ENCODE measurements at regions not wholly inside any gene's neighbourhood (a gene's known extent, or its start where the extent isn't known, plus 50 kb on each side); places are given as distances from the start of the nearest gene placed in this dataset.

DNA sequence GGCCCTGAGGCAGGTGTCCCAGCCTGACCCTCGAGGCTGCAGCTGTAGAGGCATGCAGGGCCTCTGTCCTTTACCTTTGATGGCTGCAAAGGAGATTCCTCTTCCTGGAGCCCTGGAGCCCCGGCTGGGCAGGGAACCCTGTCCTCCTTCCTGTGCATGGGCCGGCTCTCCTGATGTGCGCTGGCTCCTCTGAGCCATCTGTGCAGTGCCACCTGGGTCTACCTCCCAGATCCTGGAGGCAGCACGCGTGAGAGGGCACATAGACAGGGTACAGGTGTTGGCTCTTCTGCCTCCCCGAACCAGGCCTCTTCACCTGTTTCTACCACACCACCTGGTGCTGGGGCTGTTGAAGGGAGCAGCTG, 115.1 kb downstream of the BEGAIN start:
- Histone ChIP-seq H3K4me3 (ENCODE audit: low read length in 2 of 2) (no peak overlapping the region), H3K27ac (ENCODE audit: low read depth in 2 of 2, low read length in 2 of 2) (no peak overlapping the region), H3K9ac (ENCODE audit: low read depth in 1 of 2, low read length in 2 of 2) (no peak overlapping the region)

DNA sequence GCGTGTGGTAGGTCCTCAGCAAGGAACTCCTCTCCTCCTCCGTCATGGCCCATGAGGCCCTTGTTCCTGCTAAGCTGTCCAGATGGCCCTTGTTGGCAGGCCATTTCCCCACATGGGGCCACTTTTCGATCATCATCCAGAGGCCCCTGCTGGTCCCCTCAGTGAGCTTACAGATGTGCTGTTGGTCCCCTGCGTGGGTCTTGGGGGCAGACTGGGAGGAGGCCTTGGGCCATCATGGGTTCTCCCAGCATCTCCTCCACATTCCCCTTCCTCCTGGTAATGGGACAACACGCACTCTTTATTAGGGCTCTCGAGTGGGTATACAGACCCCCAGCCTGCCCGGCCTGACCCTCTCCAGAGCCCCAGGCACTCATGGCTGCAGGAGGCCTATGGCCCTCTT, 114.7 kb downstream of the BEGAIN start:
- Histone ChIP-seq H3K9ac (ENCODE audit: low read depth in 1 of 2, low read length in 2 of 2) (no peak overlapping the region), H3K36me3 (ENCODE audit: control insufficient read depth in 2 of 2, insufficient read depth in 2 of 2, low read length in 2 of 2) (peaks cover 0 to 8% of the 10 kb centered on the region in 2 donors), H3K9me3 (ENCODE audit: control insufficient read depth in 2 of 2, low read length in 2 of 2) (no peaks in the 10 kb centered on the region), H3K4me3 (ENCODE audit: low read length in 2 of 2) (no peak overlapping the region), H3K4me1 (ENCODE audit: control insufficient read depth in 2 of 2, insufficient read depth in 2 of 2, low read length in 2 of 2) (peaks cover 0 to 7% of the 10 kb centered on the region in 2 donors), H3K27ac (ENCODE audit: low read depth in 2 of 2, low read length in 2 of 2) (no peak overlapping the region), H3K27me3 (ENCODE audit: control insufficient read depth in 2 of 2, insufficient read depth in 2 of 2, low read length in 2 of 2) (no peaks in the 10 kb centered on the region)

More for the DNA sequence above, 115.1 kb downstream of the BEGAIN start:
- H3K4me1 ChIP-seq (ENCODE audit: control insufficient read depth in 2 of 2, insufficient read depth in 2 of 2, low read length in 2 of 2) = peaks cover 0 to 7% of the 10 kb centered on the region in 2 donors
- H3K9me3 ChIP-seq (ENCODE audit: control insufficient read depth in 2 of 2, low read length in 2 of 2) = no peaks in the 10 kb centered on the region
- H3K27me3 ChIP-seq (ENCODE audit: control insufficient read depth in 2 of 2, insufficient read depth in 2 of 2, low read length in 2 of 2) = no peaks in the 10 kb centered on the region
- H3K36me3 ChIP-seq (ENCODE audit: control insufficient read depth in 2 of 2, insufficient read depth in 2 of 2, low read length in 2 of 2) = peaks cover 0 to 8% of the 10 kb centered on the region in 2 donors

DNA sequence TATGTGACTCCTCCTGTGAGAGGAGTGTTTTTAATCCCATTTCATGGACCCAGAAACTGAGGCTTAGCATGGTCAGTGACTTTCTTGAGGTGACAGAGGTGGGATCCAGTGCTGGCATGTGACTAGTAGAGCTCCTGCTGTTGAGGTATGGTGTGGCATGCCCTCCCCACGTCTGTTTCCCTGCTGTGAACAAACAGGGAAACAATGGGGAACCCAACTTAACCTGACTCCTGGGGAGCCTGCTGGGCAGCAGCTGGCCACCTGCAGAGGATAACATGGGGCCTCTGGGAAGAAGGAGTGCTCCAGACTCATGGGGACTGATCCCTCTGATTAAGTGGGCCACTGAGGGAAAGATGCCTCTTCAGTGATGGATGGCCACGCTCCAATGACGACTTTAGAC, 114.0 kb downstream of the BEGAIN start:
- H3K4me3 ChIP-seq (ENCODE audit: low read length in 2 of 2) = no peak overlapping the region
- no peak overlapping the region for H3K9ac ChIP-seq (ENCODE audit: low read depth in 1 of 2, low read length in 2 of 2)
- peaks cover 0 to 8% of the 10 kb centered on the region in 2 donors for H3K36me3 ChIP-seq (ENCODE audit: control insufficient read depth in 2 of 2, insufficient read depth in 2 of 2, low read length in 2 of 2)
- peaks cover 0 to 7% of the 10 kb centered on the region in 2 donors for H3K4me1 ChIP-seq (ENCODE audit: control insufficient read depth in 2 of 2, insufficient read depth in 2 of 2, low read length in 2 of 2)
- H3K27me3 ChIP-seq (ENCODE audit: control insufficient read depth in 2 of 2, insufficient read depth in 2 of 2, low read length in 2 of 2) = no peaks in the 10 kb centered on the region
- no peaks in the 10 kb centered on the region for H3K9me3 ChIP-seq (ENCODE audit: control insufficient read depth in 2 of 2, low read length in 2 of 2)
- no peak overlapping the region for H3K27ac ChIP-seq (ENCODE audit: low read depth in 2 of 2, low read length in 2 of 2)

DNA sequence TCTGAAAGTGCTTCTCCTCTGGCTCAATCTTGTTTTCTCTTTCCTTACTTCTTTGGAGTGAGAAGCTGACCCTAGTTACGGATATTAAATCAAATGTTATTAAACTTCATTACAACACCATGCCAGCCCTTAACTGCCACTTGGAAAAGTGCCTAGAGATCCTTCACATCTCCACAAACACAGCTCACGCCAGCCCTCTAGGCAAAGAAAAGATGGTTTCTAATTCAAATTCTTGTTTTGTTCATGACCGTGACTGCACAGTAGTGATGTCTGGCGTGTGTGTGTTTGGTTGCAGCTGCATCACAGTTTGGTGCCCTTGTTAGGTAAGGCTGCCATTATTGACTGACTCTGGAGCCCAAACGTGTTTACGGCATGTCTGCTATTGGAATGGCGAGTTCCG, 113.0 kb downstream of the BEGAIN start:
- Histone ChIP-seq H3K27ac (ENCODE audit: low read depth in 2 of 2, low read length in 2 of 2) (no peak overlapping the region), H3K9ac (ENCODE audit: low read depth in 1 of 2, low read length in 2 of 2) (no peak overlapping the region), H3K27me3 (ENCODE audit: control insufficient read depth in 2 of 2, insufficient read depth in 2 of 2, low read length in 2 of 2) (no peaks in the 10 kb centered on the region), H3K36me3 (ENCODE audit: control insufficient read depth in 2 of 2, insufficient read depth in 2 of 2, low read length in 2 of 2) (peaks cover 0 to 8% of the 10 kb centered on the region in 2 donors), H3K9me3 (ENCODE audit: control insufficient read depth in 2 of 2, low read length in 2 of 2) (no peaks in the 10 kb centered on the region), H3K4me1 (ENCODE audit: control insufficient read depth in 2 of 2, insufficient read depth in 2 of 2, low read length in 2 of 2) (peaks cover 0 to 7% of the 10 kb centered on the region in 2 donors), H3K4me3 (ENCODE audit: low read length in 2 of 2) (no peak overlapping the region)

DNA sequence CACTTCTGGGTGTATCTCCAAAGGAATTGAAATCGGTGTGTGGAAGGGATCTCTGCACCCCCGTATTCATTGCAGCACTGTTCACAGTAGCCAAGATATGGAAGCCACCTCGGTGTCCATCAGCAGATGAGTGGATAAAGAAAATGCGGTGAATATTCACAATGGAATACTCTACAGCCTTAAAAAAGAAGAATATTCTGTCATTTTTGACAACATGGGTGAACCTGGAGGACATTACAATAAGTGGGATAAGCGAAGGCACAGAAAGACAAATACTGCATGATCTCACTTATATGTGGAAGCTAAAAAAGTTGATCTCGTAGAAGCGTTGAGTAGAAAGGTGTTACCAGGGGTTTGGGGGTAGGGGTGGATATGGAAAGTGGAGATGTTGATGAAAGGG, 111.9 kb downstream of the BEGAIN start:
- Histone ChIP-seq H3K4me1 (ENCODE audit: control insufficient read depth in 2 of 2, insufficient read depth in 2 of 2, low read length in 2 of 2) (peaks cover 0 to 7% of the 10 kb centered on the region in 2 donors), H3K27me3 (ENCODE audit: control insufficient read depth in 2 of 2, insufficient read depth in 2 of 2, low read length in 2 of 2) (no peaks in the 10 kb centered on the region), H3K36me3 (ENCODE audit: control insufficient read depth in 2 of 2, insufficient read depth in 2 of 2, low read length in 2 of 2) (no peaks in the 10 kb centered on the region), H3K9ac (ENCODE audit: low read depth in 1 of 2, low read length in 2 of 2) (no peak overlapping the region), H3K4me3 (ENCODE audit: low read length in 2 of 2) (no peak overlapping the region), H3K27ac (ENCODE audit: low read depth in 2 of 2, low read length in 2 of 2) (no peak overlapping the region), H3K9me3 (ENCODE audit: control insufficient read depth in 2 of 2, low read length in 2 of 2) (no peaks in the 10 kb centered on the region)

DNA sequence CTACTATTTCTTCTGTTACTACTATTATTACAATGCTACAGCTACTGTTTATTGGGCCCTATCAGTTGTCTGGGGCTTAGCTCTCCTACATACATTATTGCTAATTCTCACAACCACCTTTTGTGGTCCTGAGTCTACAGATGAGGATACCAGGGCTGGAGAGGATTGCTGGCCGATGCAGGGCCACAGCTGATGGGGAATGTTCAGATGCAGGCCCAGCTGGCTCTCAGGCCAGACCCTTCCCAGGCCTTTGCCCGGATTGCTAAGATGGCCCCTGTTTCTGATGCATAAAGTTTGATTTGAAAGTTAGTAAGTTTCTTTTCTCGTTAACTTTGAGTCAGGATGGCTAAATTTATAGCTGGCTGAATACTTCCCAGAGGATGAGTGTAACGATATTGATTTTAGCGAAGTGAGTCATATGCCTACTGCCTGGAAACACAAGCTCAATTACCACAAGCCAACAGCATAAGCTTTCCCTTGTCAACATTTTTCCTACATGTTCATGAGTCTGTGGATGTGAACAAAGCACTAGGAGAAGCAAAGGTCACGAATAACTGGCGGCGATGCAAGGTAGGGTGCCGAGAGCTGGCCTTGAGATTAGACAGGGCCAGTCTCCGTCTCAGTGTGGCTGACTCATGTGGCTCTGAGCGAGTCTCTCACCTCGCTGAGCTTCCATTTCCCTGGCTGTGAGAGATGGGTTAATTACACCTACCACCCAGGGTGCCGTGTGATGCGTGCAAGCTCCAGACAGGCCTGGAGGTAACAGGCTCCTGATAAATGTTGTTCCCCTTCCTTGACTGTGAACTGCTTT, 111.0 kb downstream of the BEGAIN start:
- Histone ChIP-seq H3K27me3 (ENCODE audit: control insufficient read depth in 2 of 2, insufficient read depth in 2 of 2, low read length in 2 of 2) (no peaks in the 10 kb centered on the region), H3K36me3 (ENCODE audit: control insufficient read depth in 2 of 2, insufficient read depth in 2 of 2, low read length in 2 of 2) (no peaks in the 10 kb centered on the region), H3K4me1 (ENCODE audit: control insufficient read depth in 2 of 2, insufficient read depth in 2 of 2, low read length in 2 of 2) (peaks cover 0 to 7% of the 10 kb centered on the region in 2 donors), H3K27ac (ENCODE audit: low read depth in 2 of 2, low read length in 2 of 2) (peak overlapping the region in 1 of 2 donors; percentile 10), H3K9me3 (ENCODE audit: control insufficient read depth in 2 of 2, low read length in 2 of 2) (no peaks in the 10 kb centered on the region), H3K9ac (ENCODE audit: low read depth in 1 of 2, low read length in 2 of 2) (no peak overlapping the region), H3K4me3 (ENCODE audit: low read length in 2 of 2) (no peak overlapping the region)

DNA sequence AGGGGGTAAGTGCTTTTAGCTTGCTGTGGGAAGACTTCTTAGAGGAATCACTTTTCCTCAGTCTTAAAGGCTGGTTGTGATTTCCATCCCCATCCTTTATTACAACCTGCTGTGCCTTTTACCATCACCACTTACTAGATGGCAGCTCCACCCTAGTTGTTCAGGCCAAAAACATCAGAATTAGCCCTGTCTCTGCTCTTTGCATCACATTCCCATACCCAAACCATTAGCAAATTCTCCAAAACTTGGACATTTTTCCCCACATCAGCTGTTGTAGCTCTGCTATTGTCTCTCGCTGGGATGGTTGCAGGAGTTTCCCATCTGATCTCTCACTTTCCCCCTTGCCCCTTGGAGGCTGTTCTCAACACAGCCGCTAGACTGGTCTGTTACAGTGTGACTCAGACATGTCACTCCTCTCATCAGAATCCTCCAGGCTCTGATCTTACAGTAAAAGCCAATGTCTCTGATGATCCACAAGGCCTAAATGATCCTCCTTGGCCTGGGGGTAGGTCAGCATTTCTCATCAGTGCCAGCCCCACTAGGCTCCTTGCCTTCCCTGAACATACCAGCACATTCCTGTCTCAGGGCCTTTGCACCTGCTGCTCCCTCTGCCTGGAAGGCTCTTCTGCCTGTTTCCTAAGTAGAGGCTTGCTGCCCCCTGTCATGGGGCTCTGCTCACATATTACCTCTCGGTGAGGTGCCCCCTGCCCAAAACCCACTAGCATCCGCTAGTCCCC, 102.5 kb downstream of the BEGAIN start:
- Histone ChIP-seq H3K4me3 (ENCODE audit: low read length in 2 of 2) (no peak overlapping the region), H3K4me1 (ENCODE audit: control insufficient read depth in 2 of 2, insufficient read depth in 2 of 2, low read length in 2 of 2) (no peaks in the 10 kb centered on the region), H3K9me3 (ENCODE audit: control insufficient read depth in 2 of 2, low read length in 2 of 2) (no peaks in the 10 kb centered on the region), H3K36me3 (ENCODE audit: control insufficient read depth in 2 of 2, insufficient read depth in 2 of 2, low read length in 2 of 2) (peaks cover 0 to 15% of the 10 kb centered on the region in 2 donors), H3K27me3 (ENCODE audit: control insufficient read depth in 2 of 2, insufficient read depth in 2 of 2, low read length in 2 of 2) (no peaks in the 10 kb centered on the region), H3K9ac (ENCODE audit: low read depth in 1 of 2, low read length in 2 of 2) (no peak overlapping the region), H3K27ac (ENCODE audit: low read depth in 2 of 2, low read length in 2 of 2) (no peak overlapping the region)

DNA sequence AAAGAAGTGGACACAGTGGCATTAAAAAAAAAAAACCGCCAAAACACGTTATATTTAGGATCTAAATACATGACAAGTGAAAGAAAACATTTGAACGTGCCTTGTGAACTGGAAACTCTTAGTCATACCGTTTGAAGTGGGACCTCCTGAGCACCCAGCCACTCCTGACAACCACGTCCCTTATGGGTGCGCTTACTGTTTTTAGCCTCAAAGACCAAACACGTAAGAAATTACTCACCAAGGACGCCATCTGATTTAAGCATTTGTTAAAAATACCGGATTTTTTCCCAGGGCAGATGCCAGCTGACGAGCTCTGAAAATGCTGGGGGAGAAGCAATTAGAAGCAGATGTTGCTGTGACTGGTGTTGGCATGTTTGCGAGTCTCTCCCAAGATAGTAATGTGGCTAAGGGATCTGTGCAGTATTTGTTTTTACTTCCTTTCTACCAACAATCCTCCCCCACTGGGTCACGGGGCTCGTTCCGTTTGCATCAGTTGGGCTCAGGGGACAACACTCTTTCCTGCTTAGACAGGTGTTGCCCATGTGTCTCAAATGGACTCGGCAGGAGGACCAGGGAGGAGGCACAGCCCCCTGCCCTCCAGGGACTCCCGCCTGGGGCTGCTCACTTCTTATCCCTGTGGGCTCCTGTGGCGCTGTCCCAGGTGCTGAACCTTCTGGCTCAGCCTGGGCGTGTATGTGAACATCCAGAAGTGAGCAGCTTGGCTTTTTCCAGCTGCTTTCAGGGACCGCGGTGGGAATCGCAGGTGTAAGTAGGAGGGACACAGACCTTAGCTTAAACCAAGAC, 101.0 kb downstream of the BEGAIN start:
- Histone ChIP-seq H3K36me3 (ENCODE audit: control insufficient read depth in 2 of 2, insufficient read depth in 2 of 2, low read length in 2 of 2) (peaks cover 0 to 15% of the 10 kb centered on the region in 2 donors), H3K4me1 (ENCODE audit: control insufficient read depth in 2 of 2, insufficient read depth in 2 of 2, low read length in 2 of 2) (no peaks in the 10 kb centered on the region), H3K27me3 (ENCODE audit: control insufficient read depth in 2 of 2, insufficient read depth in 2 of 2, low read length in 2 of 2) (no peaks in the 10 kb centered on the region), H3K9me3 (ENCODE audit: control insufficient read depth in 2 of 2, low read length in 2 of 2) (no peaks in the 10 kb centered on the region), H3K9ac (ENCODE audit: low read depth in 1 of 2, low read length in 2 of 2) (no peak overlapping the region), H3K27ac (ENCODE audit: low read depth in 2 of 2, low read length in 2 of 2) (no peak overlapping the region), H3K4me3 (ENCODE audit: low read length in 2 of 2) (no peak overlapping the region)

All from mucosa of rectum (tissue), 2 donors.